ENCODE measurements at regions not wholly inside any gene's neighbourhood (a gene's known extent, or its start where the extent isn't known, plus 50 kb on each side); places are given as distances from the start of the nearest gene placed in this dataset.
A peak's percentile ranks its signal among the peaks of the same experiment; 100 is the strongest.

GRCh38 chr6:14269436-14269835, 151.9 kb downstream of the CD83 start:
- no peak overlapping the region for H3K27ac ChIP-seq (ENCODE audit: low read depth, low read length)
- H3K4me3 ChIP-seq (replicated peaks in 1 of 2; ENCODE audit: low read depth in 1 of 2, low read length in 2 of 2) = no peak overlapping the region
- H3K9me3 ChIP-seq (ENCODE audit: control insufficient read depth in 1 of 2, insufficient read depth in 1 of 2, low read depth in 1 of 2, low read length in 2 of 2) = peaks cover 0 to 9% of the 10 kb centered on the region in 2 experiments; a peak in 1 of 4 replicates
- no peak for TF ChIP-seq SRF (IDR thresholded peaks at IDR 0.05; ENCODE audit: low read depth)
- TF ChIP-seq ZFX (IDR thresholded peaks at IDR 0.05) = no peak
- TF ChIP-seq JUND (IDR thresholded peaks at IDR 0.05) = no peak
- no peak for TF ChIP-seq EZH2phosphoT487 (IDR thresholded peaks at IDR 0.05; ENCODE audit: borderline replicate concordance)
- TF ChIP-seq ATF3 (IDR thresholded peaks at IDR 0.05) = no peak
- no peak for TF ChIP-seq SIN3A (IDR thresholded peaks at IDR 0.05; ENCODE audit: low read depth)
- TF ChIP-seq CBX3 (IDR thresholded peaks at IDR 0.05; ENCODE audit: low read depth) = no peak
- TF ChIP-seq ZNF274 (IDR thresholded peaks at IDR 0.05; ENCODE audit: low read depth, low read length) = no peak
- no peak for TF ChIP-seq YY1 (IDR thresholded peaks at IDR 0.05; ENCODE audit: extremely low read depth, insufficient replicate concordance, low read depth, low read length)
- TF ChIP-seq MAX (IDR thresholded peaks at IDR 0.05) = no peak
- TF ChIP-seq CTCF (IDR thresholded peaks at IDR 0.05 in 2 of 3, conservative IDR thresholded peaks at IDR 0.05 in 1 of 3; ENCODE audit: borderline replicate concordance in 1 of 3, insufficient read depth in 1 of 3, low read depth in 2 of 3, low read length in 2 of 3) = no peak
- TF ChIP-seq SP1 (IDR thresholded peaks at IDR 0.05; ENCODE audit: low read depth) = no peak
- no peak for TF ChIP-seq FOSL1 (IDR thresholded peaks at IDR 0.05; ENCODE audit: low read depth)
- no peak for TF ChIP-seq CEBPB (IDR thresholded peaks at IDR 0.05; ENCODE audit: low read depth)
- no peak for TF ChIP-seq EGR1 (IDR thresholded peaks at IDR 0.05; ENCODE audit: low read depth)
- H3K79me2 ChIP-seq (ENCODE audit: insufficient read depth, low read length) = no peaks in the 10 kb centered on the region
- DNase-seq (ENCODE audit: low read depth, low spot score) (no peak), ATAC-seq (no peak)
- intact Hi-C loops (cut with micrococcal nuclease) = no loop called here
- H3K27me3 ChIP-seq (ENCODE audit: insufficient read depth, low read length) = no peaks in the 10 kb centered on the region
- H3K9me2 ChIP-seq (ENCODE audit: insufficient read depth) = no peaks in the 10 kb centered on the region
- POLR2A ChIA-PET = no interaction called here
- CTCF ChIA-PET = no interaction called here
- H4K20me1 ChIP-seq (ENCODE audit: insufficient read depth) = no peaks in the 10 kb centered on the region
- BruUV-seq (replicated peaks) = no TSS peak
- H3K36me3 ChIP-seq (ENCODE audit: control insufficient read depth in 1 of 2, insufficient read depth in 2 of 2, low read length in 2 of 2) = 0 out of 4 replicates have a peak, but pooled peaks cover 0 to 5% of the 10 kb centered on the region in 2 experiments
- peak overlapping the region; percentile 17 for H2AFZ ChIP-seq (ENCODE audit: low read depth, low read length, poor library complexity, severe bottlenecking)
- RAD21 ChIA-PET (ENCODE audit: low non-redundant PET in 1 of 2, low total read pairs in 2 of 2, uncharacterized antibody in 2 of 2, unreplicated experiment in 2 of 2) = interaction anchor here in 1 of 2 experiments (0.6 kb wide), 1 partner anchor 42 kb away, joined by 3 read pairs; no protein-coding TSS in a partner anchor
- no peak overlapping the region for H3K9ac ChIP-seq (ENCODE audit: low read length)
- no peak overlapping the region for H3K4me2 ChIP-seq (ENCODE audit: low read length)
- peaks cover 26 to 46% of the 10 kb centered on the region in 2 experiments for H3K4me1 ChIP-seq (ENCODE audit: control insufficient read depth in 1 of 2, insufficient read depth in 2 of 2, low read length in 2 of 2)

Measured in HCT116 (cell line).